AG04450 (cell line): ENCODE measurements at regions not wholly inside any gene's neighbourhood (a gene's known extent, or its start where the extent isn't known, plus 50 kb on each side); places are given as distances from the start of the nearest gene placed in this dataset.
"Not testable (repeated sequence)": the region's sequence is repeated elsewhere in the genome, so short reads cannot be mapped to it uniquely, and the experiment has no call there.

ENCODE experiments used
- CTCF ChIA-PET: fragments of 300-600, 350-600 bp; formaldehyde crosslinking; extraction: SDS; loops from one replicate; lab custom pipeline; 2022; ENCODE audit warnings: antibody characterized with exemption, inconsistent platforms; lab: Charles Lee
- POLR2A ChIA-PET: fragments of 350-600 bp; formaldehyde crosslinking; extraction: SDS; loops from one replicate; lab custom pipeline; 2021; ENCODE audit warnings: antibody characterized with exemption, inconsistent platforms; lab: Yijun Ruan, JAX
- DNase-seq: peaks from one replicate; pipeline ENCODE4 v3.0.0-alpha.2; 2011; ENCODE audit warnings: low read depth, low spot score
- H3K27ac ChIP-seq: one replicate; pipeline ENCODE4 v1.5.1; 2012; ENCODE audit warnings: low read depth, low read length, control low read depth
- H3K27me3 ChIP-seq: one replicate; pipeline ENCODE4 v1.6.0; 2012; ENCODE audit warnings: low read length; ENCODE audit not compliant: control insufficient read depth, insufficient read depth
- H3K4me3 ChIP-seq: 2 replicates; pipeline ENCODE4 v1.5.1; 2011; ENCODE audit warnings: mild to moderate bottlenecking, low read depth, low read length, control low read depth
- H3K9me3 ChIP-seq: 2 replicates; pipeline ENCODE4 v1.5.1; 2012; ENCODE audit warnings: low read length; ENCODE audit not compliant: control insufficient read depth, insufficient read depth
- CTCF ChIP-seq: IDR thresholded peaks from 2 replicates; pipeline ENCODE4 v1.5.1; 2011; ENCODE audit warnings: low read depth, low read length, control low read depth, inconsistent platforms

GRCh38 chr2:209305026-209305425 lies 118.8 kb upstream of the MAP2 start:
- H3K27ac ChIP-seq: no peak overlapping the region
- H3K4me3 ChIP-seq: no peak overlapping the region
- no peak for TF ChIP-seq CTCF
- no peaks in the 10 kb centered on the region for H3K27me3 ChIP-seq
- peaks cover 14% of the 10 kb centered on the region for H3K9me3 ChIP-seq
- ChIA-PET CTCF (no interaction called here), POLR2A (no interaction called here)
- DNase-seq: no peak

GRCh38 chr2:209305746-209306196 lies 118.1 kb upstream of the MAP2 start:
- H3K4me3 ChIP-seq: no peak overlapping the region
- ChIA-PET POLR2A (no interaction called here), CTCF (no interaction called here)
- no peak for DNase-seq
- H3K9me3 ChIP-seq: peaks cover 14% of the 10 kb centered on the region
- TF ChIP-seq CTCF: no peak
- no peak overlapping the region for H3K27ac ChIP-seq
- H3K27me3 ChIP-seq: no peaks in the 10 kb centered on the region

GRCh38 chr2:209307161-209308001 lies 116.5 kb upstream of the MAP2 start:
- no peak for DNase-seq
- ChIA-PET POLR2A (no interaction called here), CTCF (interaction anchor here (1.5 kb wide), 1 partner anchor 27 kb away, joined by 3 read pairs; no protein-coding TSS in a partner anchor)
- Histone ChIP-seq H3K27ac (no peak overlapping the region), H3K9me3 (peaks cover 14% of the 10 kb centered on the region), H3K27me3 (no peaks in the 10 kb centered on the region), H3K4me3 (no peak overlapping the region)
- no peak for TF ChIP-seq CTCF

- CTCF ChIA-PET: interaction anchor here (2.1 kb wide), 1 partner anchor 26 kb away, joined by 10 read pairs; no protein-coding TSS in a partner anchor
- no peak overlapping the region for H3K4me3 ChIP-seq
- no peaks in the 10 kb centered on the region for H3K27me3 ChIP-seq
- H3K27ac ChIP-seq: no peak overlapping the region
- DNase-seq: no peak
- H3K9me3 ChIP-seq: peaks cover 14% of the 10 kb centered on the region
- TF ChIP-seq CTCF: no peak
- POLR2A ChIA-PET: no interaction called here
Observed at GRCh38 chr2:209308415-209308814, 115.4 kb upstream of the MAP2 start.

GRCh38 chr2:209311948-209312347 lies 111.9 kb upstream of the MAP2 start:
- no peaks in the 10 kb centered on the region for H3K27me3 ChIP-seq
- ChIA-PET CTCF (interaction anchor here (0.9 kb wide), 1 partner anchor 23 kb away, joined by 4 read pairs; no protein-coding TSS in a partner anchor), POLR2A (no interaction called here)
- no peak overlapping the region for H3K27ac ChIP-seq
- TF ChIP-seq CTCF: no peak
- H3K4me3 ChIP-seq: no peak overlapping the region
- H3K9me3 ChIP-seq: peaks cover 8% of the 10 kb centered on the region; the same call in 1 of the 2 replicates
- DNase-seq: no peak

GRCh38 chr2:209312450-209312849 lies 111.4 kb upstream of the MAP2 start:
- CTCF ChIA-PET: interaction anchor here (0.9 kb wide), 1 partner anchor 23 kb away, joined by 4 read pairs; no protein-coding TSS in a partner anchor
- DNase-seq, POLR2A ChIA-PET, H3K4me3 ChIP-seq, H3K27me3 ChIP-seq, H3K9me3 ChIP-seq, H3K27ac ChIP-seq: not testable (repeated sequence)
